Umbilical cord (tissue), 1 donor: ENCODE measurements at regions not wholly inside any gene's neighbourhood (a gene's known extent, or its start where the extent isn't known, plus 50 kb on each side); places are given as distances from the start of the nearest gene placed in this dataset.
"Not testable (repeated sequence)": the region's sequence is repeated elsewhere in the genome, so short reads cannot be mapped to it uniquely, and the experiment has no call there.

Experiments
- DNase-seq: peaks from one replicate; pipeline ENCODE4 v3.0.0-alpha.2; 2015; ENCODE audit warnings: low spot score

DNA sequence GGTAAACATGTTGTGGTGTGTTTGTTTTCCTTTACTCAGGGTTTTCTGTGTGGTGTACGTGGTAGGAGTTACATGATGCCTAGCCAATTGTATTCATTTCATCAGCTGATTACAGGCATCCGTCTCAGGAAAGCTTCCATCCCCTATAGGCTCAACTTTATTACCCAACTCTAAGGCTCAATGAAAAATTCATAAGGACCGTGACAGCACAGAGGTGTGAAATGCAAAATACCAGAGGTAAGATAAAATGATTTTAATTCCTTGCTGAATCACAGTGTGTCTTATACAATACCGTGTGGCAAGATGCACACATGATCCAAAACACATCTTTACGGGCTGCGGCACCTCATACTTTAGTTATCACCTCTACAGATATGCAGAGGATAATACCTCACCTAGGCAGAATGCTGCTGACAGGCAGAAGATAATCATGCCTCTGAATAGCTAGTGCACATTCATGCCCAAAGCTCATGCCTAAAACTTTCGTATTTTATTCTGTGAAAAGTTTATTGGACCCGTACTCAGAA is 87.2 kb upstream of the DIO2 start:
- DNase-seq = no peak

DNA sequence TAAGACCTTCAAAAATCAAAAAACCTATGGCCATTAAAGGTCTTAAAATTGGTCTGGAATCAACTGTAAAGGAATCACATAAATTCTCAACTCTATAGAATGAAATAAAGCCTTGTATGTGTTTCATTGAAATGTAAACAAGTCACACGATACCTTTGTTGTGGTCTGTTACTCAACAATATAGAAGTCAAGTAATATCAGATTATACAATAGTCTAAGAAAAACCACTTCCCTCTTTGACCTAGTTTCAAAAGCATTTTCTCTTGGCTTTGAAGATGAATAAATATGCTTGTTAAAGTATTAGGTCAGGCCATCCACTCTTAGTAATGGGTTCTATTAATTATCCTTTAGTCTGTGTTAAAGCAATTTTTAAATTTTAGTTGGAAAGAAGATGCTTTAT is 79.8 kb upstream of the DIO2 start:
- no peak for DNase-seq

DNA sequence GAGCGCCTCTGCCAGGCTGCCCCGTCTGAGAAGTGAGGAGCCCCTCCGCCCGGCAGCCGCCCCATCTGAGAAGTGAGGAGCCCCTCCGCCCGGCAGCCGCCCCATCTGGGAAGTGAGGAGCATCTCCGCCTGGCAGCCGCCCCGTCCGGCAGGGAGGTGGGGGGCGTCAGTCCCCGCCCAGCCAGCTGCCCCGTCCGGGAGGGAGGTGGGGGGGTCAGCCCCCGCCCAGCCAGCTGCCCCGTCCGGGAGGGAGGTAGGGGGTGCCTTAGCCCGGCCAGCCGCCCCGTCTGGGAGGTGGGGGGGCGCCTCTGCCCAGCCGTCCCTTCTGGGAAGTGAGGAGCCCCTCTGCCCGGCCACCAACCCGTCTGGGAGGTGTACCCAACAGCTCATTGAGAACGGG is 75.4 kb upstream of the DIO2 start:
- DNase-seq = not testable (repeated sequence)

DNA sequence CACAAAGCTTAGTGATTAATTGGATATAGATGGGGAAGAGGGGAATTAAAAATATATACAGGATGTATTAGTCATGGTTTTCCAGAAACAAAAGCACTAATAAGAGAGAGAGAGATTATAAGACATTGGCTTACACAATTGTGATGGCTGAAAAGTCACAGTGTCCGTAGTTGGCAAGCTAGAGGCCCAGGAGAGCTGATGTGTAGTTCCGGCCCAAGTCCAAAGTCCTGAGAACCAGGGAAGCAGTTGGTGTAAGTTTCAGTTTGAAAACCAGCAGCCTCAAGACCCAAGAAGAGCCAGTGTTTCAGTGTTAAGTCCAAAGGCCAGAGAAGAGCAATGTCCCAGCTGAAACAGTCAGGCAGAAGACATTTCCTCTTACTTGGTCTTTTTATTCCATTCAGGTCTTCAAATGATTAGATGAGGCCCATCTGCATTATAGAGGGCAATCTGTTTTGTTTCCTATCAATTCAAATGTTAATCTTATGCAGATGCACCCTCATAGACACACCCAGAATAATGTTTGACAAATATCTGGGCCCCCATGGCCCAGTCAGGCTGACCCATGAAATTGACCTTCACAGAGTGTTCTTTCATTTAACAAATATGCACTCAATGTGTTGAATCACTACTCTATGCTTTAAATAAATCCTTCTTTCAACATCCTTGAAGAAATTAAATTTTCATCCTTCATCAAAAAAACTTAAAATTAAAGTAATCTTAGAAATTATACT is 67.2 kb upstream of the DIO2 start:
- DNase-seq = no peak

DNA sequence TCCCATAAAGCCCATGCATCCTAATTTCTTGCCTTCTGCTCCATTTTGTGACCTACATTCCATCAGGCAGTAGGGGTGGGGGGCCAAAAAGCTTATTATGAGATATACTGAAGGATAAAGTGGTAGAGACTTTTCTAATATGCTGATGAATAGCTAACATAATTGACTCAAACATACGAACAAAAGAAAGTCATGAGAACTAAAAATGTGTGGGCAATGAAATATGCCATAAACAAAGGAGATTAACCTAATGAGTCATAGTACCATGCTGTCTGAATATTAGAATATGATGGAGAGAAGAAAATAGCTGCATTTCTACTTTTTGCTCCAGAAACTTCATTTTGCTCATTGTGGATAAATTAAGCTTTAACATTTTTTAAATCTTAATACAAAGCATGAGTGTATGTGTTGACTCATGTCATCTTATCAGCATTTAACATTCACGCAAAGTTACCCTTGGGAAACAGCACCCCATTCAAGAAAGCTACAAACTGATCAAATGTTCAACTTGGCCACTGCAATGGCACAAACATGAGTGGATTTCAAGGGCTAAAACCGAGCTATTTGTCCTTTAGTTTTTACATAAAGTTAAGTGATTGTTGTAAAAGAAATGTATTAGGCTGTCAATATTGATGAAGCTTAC is 64.0 kb upstream of the DIO2 start:
- DNase-seq = no peak

DNA sequence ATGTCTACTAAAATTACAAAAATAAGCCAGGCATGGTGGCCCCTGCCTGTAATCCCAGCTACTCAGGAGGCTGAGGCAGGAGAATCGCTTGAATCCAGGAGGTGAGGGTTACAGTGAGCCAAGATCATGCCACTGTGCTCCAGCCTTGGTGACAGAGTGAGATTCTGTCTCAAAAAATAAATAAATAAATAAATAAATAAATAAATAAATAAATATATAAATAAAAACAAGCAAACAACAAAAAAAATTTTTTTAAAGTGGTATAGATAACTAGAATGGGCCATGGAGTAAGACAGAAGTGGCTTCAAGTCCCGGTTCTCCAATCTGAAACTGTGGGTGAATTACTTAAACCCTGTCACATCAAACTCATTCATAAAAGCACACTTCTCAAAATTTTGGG is 63.0 kb upstream of the DIO2 start:
- not testable (repeated sequence) for DNase-seq

DNA sequence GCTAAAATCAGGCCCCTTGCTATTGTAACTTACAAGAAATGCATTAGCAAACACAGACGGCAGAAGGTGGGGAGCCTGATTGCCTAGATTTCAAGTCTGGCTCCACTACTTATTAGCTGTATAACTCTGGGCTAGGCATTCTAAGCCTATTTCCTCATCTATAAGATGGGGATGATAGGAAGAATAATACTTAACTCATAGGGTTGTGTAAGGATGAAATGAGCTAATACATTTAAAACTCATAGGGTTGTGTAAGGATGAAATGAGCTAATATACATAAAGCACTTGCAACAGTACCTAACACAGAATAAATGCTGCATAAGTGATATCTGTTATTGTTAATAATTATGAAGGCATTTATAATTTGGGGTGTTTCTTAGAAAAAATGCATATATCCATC is 60.1 kb upstream of the DIO2 start:
- DNase-seq = no peak

DNA sequence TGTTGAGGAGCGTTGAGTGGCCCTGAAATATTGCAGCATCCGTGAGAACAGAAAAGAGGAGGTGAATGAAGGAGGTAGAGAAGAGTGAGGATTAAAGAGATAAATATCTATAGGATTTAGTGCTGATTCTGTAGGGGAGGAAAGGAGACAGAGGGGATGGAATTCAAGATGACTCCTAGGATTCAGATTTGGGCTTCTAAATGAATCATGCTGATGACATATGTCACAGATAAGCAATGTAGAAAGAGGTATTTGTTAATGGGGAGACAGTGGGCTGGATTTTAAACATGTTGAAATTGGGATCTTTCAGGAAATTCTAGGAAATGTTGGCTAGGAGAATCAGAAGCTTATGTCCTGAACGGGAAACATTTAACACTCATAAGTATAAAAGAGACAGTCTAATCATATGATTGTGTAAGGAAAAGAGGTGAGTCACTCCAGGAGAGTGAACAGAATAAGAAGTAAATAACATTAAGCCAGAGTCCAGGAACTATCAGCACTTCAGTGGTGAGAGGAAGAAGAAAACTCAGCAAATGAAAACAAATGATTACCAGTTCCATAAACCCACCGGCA is 58.1 kb upstream of the DIO2 start:
- no peak for DNase-seq

DNA sequence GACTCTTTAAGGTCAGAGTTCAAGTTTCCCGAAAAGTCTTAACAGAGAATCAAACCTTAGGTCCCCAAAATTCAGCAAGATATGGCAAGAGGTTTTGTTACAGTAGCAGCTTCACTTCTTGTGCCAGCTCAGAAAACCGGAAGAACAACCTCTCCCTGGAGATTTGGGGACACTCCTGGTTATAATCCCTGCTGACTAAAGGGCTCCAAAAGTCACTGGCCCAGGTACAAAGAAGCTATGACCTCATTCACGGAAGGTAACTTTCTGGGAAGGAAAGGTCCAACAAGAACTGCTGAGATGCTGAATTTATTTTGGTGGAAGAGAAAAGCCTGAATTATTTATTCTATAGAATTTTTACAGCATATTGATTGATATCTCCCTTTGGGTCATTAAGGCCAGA is 55.6 kb upstream of the DIO2 start:
- no peak for DNase-seq

DNA sequence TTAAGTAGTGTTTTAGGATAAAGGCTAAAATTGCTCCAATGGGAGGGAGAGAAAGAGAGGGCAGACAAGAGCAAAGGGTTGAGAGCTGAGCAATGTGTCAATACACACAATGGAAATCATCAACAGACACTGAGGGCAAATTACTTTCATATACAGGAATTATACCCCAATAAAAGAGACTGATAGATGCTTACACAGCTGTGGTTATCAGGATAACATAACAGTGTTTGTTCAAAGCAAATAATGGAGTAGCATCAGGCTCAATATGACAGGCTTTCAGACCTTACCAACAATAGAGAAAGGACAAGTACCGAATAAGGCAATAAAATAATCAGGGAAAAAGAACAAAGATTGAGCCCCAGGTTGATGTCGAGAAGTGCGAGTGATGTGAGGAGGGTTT is 53.4 kb upstream of the DIO2 start:
- no peak for DNase-seq
